ENCODE measurements at regions not wholly inside any gene's neighbourhood (a gene's known extent, or its start where the extent isn't known, plus 50 kb on each side); places are given as distances from the start of the nearest gene placed in this dataset.

GRCh38 chr14:48747561-48748089 lies 838.6 kb downstream of the RPS29 start:
- Histone ChIP-seq H2AK5ac (ENCODE audit: insufficient read length, low read length) (no peak overlapping the region), H4K8ac (replicated peaks; ENCODE audit: insufficient read length, low read depth, low read length) (no peak overlapping the region), H3K79me1 (ENCODE audit: insufficient read depth, low read depth, low read length, poor library complexity, severe bottlenecking) (no peaks in the 10 kb centered on the region), H3K4me1 (ENCODE audit: insufficient read depth, low read length) (no peaks in the 10 kb centered on the region), H3K4me2 (ENCODE audit: insufficient read depth, insufficient read length, low read length) (no peak overlapping the region), H2AFZ (ENCODE audit: low read length) (no peak overlapping the region), H3K23me2 (ENCODE audit: insufficient read length, low read depth, low read length, poor library complexity, severe bottlenecking) (no peaks in the 10 kb centered on the region), H3T11ph (ENCODE audit: low read length) (no peak overlapping the region), H3K79me2 (ENCODE audit: insufficient read depth, low read length) (no peaks in the 10 kb centered on the region), H3K9ac (ENCODE audit: extremely low read depth, insufficient read length, low read length) (no peak overlapping the region), H3K4ac (ENCODE audit: low read depth, low read length) (no peak overlapping the region), H2BK12ac (ENCODE audit: insufficient read length, low read depth, low read length) (no peak overlapping the region), H3K27me3 (ENCODE audit: insufficient read depth, low read length) (no peaks in the 10 kb centered on the region), H2BK5ac (ENCODE audit: insufficient read length, low read length) (no peak overlapping the region), H3K56ac (ENCODE audit: insufficient read length, low read depth, low read length) (no peak overlapping the region), H3K14ac (ENCODE audit: insufficient read depth, low read length) (no peak overlapping the region), H3K27ac (ENCODE audit: insufficient read length, low read depth, low read length) (no peak overlapping the region), H3K9me3 (ENCODE audit: control insufficient read depth, low read depth, low read length) (no peaks in the 10 kb centered on the region), H2BK120ac (ENCODE audit: low read depth, low read length, poor library complexity, severe bottlenecking) (no peak overlapping the region), H2BK20ac (ENCODE audit: low read depth, low read length, poor library complexity, severe bottlenecking) (no peak overlapping the region), H4K91ac (ENCODE audit: insufficient read length, low read depth, low read length) (no peak overlapping the region), H4K20me1 (ENCODE audit: control insufficient read depth, insufficient read depth, insufficient read length) (no peaks in the 10 kb centered on the region), H3K18ac (ENCODE audit: insufficient read length, low read depth, low read length) (no peak overlapping the region), H4K5ac (ENCODE audit: insufficient read length, low read depth, low read length) (no peak overlapping the region), H3K23ac (ENCODE audit: insufficient read length, low read depth, low read length) (no peak overlapping the region), H2BK15ac (ENCODE audit: low read depth, low read length) (no peak overlapping the region)
- DNase-seq = no peak
- no peak overlapping the region for H3K27ac Mint-ChIP-seq
- H3K4me3 Mint-ChIP-seq = no peak overlapping the region
- no CpG with 5 or more reads among the region's 3 CpGs for WGBS (ENCODE audit: extremely low coverage, insufficient read length, low lambda C conversion rate)
- peaks cover 2% of the 10 kb centered on the region; the same call in 1 of the 2 replicates for H3K27me3 Mint-ChIP-seq (ENCODE audit: low read depth)
- H3K4me1 Mint-ChIP-seq = peaks cover 10 to 15% of the 10 kb centered on the region in 2 experiments
- no peaks in the 10 kb centered on the region for H3K9me3 Mint-ChIP-seq
- H3K36me3 Mint-ChIP-seq (ENCODE audit: insufficient read depth in 1 of 3, low read depth in 3 of 3) = 0 out of 7 replicates have a peak, but pooled peaks cover 0 to 2% (median 0%) of the 10 kb centered on the region in 3 experiments
- TF ChIP-seq CTCF (conservative IDR thresholded peaks at IDR 0.05) = no peak

Measured in H9 (cell line).